ENCODE measurements at regions not wholly inside any gene's neighbourhood (a gene's known extent, or its start where the extent isn't known, plus 50 kb on each side); places are given as distances from the start of the nearest gene placed in this dataset.

DNA sequence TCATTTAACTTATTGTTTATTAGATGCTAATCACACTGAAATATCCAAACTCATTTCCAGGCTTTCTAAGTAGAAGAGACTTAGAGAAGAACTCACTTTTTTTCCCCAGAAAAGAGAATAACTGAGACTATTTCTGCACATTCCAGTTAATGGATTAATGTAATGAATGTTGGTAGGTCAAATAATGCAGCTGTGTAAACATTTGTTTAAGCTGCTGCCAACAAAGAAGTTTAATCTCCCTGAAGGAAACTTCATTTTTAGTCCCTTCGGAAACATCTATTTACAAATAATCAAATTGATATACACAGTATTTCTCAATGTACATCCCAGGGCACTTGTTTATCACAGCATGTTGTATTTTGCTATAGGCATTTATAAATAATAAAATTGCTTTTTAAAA, 126.9 kb downstream of the KCNS3 start:
- TF ChIP-seq, protein P1, sequence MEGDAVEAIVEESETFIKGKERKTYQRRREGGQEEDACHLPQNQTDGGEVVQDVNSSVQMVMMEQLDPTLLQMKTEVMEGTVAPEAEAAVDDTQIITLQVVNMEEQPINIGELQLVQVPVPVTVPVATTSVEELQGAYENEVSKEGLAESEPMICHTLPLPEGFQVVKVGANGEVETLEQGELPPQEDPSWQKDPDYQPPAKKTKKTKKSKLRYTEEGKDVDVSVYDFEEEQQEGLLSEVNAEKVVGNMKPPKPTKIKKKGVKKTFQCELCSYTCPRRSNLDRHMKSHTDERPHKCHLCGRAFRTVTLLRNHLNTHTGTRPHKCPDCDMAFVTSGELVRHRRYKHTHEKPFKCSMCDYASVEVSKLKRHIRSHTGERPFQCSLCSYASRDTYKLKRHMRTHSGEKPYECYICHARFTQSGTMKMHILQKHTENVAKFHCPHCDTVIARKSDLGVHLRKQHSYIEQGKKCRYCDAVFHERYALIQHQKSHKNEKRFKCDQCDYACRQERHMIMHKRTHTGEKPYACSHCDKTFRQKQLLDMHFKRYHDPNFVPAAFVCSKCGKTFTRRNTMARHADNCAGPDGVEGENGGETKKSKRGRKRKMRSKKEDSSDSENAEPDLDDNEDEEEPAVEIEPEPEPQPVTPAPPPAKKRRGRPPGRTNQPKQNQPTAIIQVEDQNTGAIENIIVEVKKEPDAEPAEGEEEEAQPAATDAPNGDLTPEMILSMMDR (IDR thresholded peaks at IDR 0.05): no peak
- TF ChIP-seq POLR2A (IDR thresholded peaks at IDR 0.05): no peak
